ENCODE measurements at regions not wholly inside any gene's neighbourhood (a gene's known extent, or its start where the extent isn't known, plus 50 kb on each side); places are given as distances from the start of the nearest gene placed in this dataset.

- no peak for DNase-seq
Measured at GRCh38 chr7:36076074-36076473, 77.0 kb upstream of the EEPD1 start.

- no peak for DNase-seq
Measured at GRCh38 chr7:36078816-36079360, 74.2 kb upstream of the EEPD1 start.

- DNase-seq = no peak
Measured at GRCh38 chr7:36079446-36080025, 73.5 kb upstream of the EEPD1 start.

GRCh38 chr7:36080843-36081242 lies 72.2 kb upstream of the EEPD1 start:
- no peak for DNase-seq

GRCh38 chr7:36082216-36082615 lies 70.8 kb upstream of the EEPD1 start:
- no peak for DNase-seq

- DNase-seq = peak in 1 of 2 experiments; percentile 6
Measured at GRCh38 chr7:36082910-36083309, 70.1 kb upstream of the EEPD1 start.

GRCh38 chr7:36083626-36084380 lies 69.3 kb upstream of the EEPD1 start:
- no peak for DNase-seq

- peak; percentile 37 to 81 for DNase-seq
Measured at GRCh38 chr7:36084485-36085091, 68.5 kb upstream of the EEPD1 start.

GRCh38 chr7:36085096-36085495 lies 68.0 kb upstream of the EEPD1 start:
- DNase-seq = no peak

- DNase-seq = no peak
Measured at GRCh38 chr7:36086571-36086970, 66.5 kb upstream of the EEPD1 start.

- DNase-seq = no peak
Measured at GRCh38 chr7:36088553-36088952, 64.5 kb upstream of the EEPD1 start.

GRCh38 chr7:36088966-36089365 lies 64.1 kb upstream of the EEPD1 start:
- DNase-seq = no peak

GRCh38 chr7:36090976-36091873 lies 61.8 kb upstream of the EEPD1 start:
- DNase-seq = peak; percentile 34 to 61

- no peak for DNase-seq
Measured at GRCh38 chr7:36091874-36092176, 61.2 kb upstream of the EEPD1 start.

GRCh38 chr7:36092221-36092771 lies 60.8 kb upstream of the EEPD1 start:
- DNase-seq = no peak

GRCh38 chr7:36096460-36097095 lies 56.5 kb upstream of the EEPD1 start:
- DNase-seq = no peak

- no peak for DNase-seq
Measured at GRCh38 chr7:36098096-36098495, 55.0 kb upstream of the EEPD1 start.

GRCh38 chr7:36100226-36100625 lies 52.8 kb upstream of the EEPD1 start:
- no peak for DNase-seq

- no peak for DNase-seq
Measured at GRCh38 chr7:36100634-36101033, 52.4 kb upstream of the EEPD1 start.
